ENCODE measurements at regions not wholly inside any gene's neighbourhood (a gene's known extent, or its start where the extent isn't known, plus 50 kb on each side); places are given as distances from the start of the nearest gene placed in this dataset.

- TF ChIP-seq CTCF (IDR thresholded peaks at IDR 0.05) (no peak), POLR2A (IDR thresholded peaks at IDR 0.05) (no peak)
Observed at GRCh38 chr12:71222436-71222835, 64.6 kb upstream of the TSPAN8 start.
